C4-2B (cell line): ENCODE measurements at regions not wholly inside any gene's neighbourhood (a gene's known extent, or its start where the extent isn't known, plus 50 kb on each side); places are given as distances from the start of the nearest gene placed in this dataset.

ENCODE experiments used
- ZFX ChIP-seq: fragments of 450-650 bp; IDR thresholded peaks from 2 replicates; pipeline ENCODE4 v1.6.1; 2017
- TF ChIP-seq, protein P1 (sequence below): fragments of 450-650 bp; conservative IDR thresholded peaks from 2 replicates; pipeline ENCODE4 v1.5.1; 2017; ENCODE audit warnings: mild to moderate bottlenecking

DNA sequence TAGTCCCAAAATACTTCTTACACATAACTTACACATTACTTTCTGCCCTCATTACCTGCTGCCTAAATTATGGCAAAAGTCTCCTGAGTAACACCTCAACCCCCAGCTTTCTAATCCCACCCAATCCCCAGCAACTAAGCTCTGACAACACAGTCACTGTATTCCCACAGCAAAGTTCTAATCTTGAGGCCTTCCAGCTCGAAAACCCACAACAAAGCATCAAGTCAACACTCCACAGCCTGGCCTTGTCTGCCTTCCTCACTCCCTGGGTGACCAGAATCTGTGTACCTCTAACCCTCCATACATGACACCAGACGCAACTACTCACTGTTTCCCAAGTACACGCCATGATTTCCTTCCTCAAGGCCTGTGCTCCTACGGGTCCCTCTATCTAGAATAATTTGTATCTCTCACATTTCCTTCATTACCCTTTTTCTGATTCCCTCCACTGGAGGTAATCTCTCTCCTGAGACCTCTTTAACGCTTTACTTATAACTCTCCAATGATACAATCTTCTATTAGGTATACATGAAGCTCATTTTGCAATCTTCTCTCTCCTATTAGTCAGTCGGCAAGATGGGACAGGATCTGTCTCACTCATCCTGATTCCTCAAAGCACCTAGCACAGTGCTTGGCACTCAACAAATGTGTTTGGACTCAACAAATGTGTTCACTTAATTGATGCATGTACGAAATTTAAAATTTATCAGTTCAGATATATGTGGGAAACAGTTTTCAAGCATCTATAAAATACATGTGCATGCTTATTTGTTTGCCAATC is 87.6 kb upstream of the DOCK9 start:
- TF ChIP-seq, protein P1, sequence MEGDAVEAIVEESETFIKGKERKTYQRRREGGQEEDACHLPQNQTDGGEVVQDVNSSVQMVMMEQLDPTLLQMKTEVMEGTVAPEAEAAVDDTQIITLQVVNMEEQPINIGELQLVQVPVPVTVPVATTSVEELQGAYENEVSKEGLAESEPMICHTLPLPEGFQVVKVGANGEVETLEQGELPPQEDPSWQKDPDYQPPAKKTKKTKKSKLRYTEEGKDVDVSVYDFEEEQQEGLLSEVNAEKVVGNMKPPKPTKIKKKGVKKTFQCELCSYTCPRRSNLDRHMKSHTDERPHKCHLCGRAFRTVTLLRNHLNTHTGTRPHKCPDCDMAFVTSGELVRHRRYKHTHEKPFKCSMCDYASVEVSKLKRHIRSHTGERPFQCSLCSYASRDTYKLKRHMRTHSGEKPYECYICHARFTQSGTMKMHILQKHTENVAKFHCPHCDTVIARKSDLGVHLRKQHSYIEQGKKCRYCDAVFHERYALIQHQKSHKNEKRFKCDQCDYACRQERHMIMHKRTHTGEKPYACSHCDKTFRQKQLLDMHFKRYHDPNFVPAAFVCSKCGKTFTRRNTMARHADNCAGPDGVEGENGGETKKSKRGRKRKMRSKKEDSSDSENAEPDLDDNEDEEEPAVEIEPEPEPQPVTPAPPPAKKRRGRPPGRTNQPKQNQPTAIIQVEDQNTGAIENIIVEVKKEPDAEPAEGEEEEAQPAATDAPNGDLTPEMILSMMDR: no peak
- TF ChIP-seq ZFX: no peak
